Left lung (tissue), 4 donors: ENCODE measurements at regions not wholly inside any gene's neighbourhood (a gene's known extent, or its start where the extent isn't known, plus 50 kb on each side); places are given as distances from the start of the nearest gene placed in this dataset.

Experiments
- ATAC-seq: fragments of 200-7000 bp; cut with Tn5 transposase; one replicate; pipeline ENCODE4 v1.9.1; 2020; ENCODE audit warnings: moderate library complexity
- DNase-seq, 4 donors: peaks; one replicate each; pipeline ENCODE4 v3.0.0-alpha.2; 2013 to 2020
- H3K27ac ChIP-seq, 2 donors: fragments of 200-600 bp; sonication (generic) in 1 of 2; one replicate each; pipeline versions ENCODE4 v1.5.0 to v1.8.0; 2020 to 2021
- H3K27me3 ChIP-seq, 2 donors: fragments of 200-600 bp; sonication (generic) in 1 of 2; one replicate each; pipeline versions ENCODE4 v1.5.0 to v1.8.0; 2020 to 2021
- H3K36me3 ChIP-seq, 2 donors: fragments of 200-600 bp; sonication (generic) in 1 of 2; one replicate each; pipeline versions ENCODE4 v1.5.0 to v1.8.0; 2020 to 2021
- H3K4me1 ChIP-seq, 2 donors: fragments of 200-600 bp; one replicate each; pipeline ENCODE4 v1.8.0; 2021
- H3K4me3 ChIP-seq, 2 donors: fragments of 200-600 bp; sonication (generic) in 1 of 2; one replicate each; pipeline versions ENCODE4 v1.5.0 to v1.8.0; 2020 to 2021; ENCODE audit warnings: mild to moderate bottlenecking in 1 of 2
- H3K9me3 ChIP-seq, 2 donors: fragments of 200-600 bp; sonication (generic) in 1 of 2; one replicate each; pipeline versions ENCODE4 v1.5.0 to v1.8.0; 2020 to 2021
- CTCF ChIP-seq, 2 donors: fragments of 200-600 bp; sonication (generic) in 1 of 2; IDR thresholded peaks; one replicate each; pipeline versions ENCODE4 v1.5.0 to v1.8.0; 2021; ENCODE audit warnings: antibody characterized with exemption in 2 of 2
- intact Hi-C, 2 donors: fragments of 100-400 bp; cut with DNase I; formaldehyde crosslinking; loops; one replicate each; pipeline versions ENCODE4 v1.11.2 to v1.14.2; 2022
- donor health status: DM: no; HTN: yes; CAD: no.
- donor health status: DM: no; HTN: no; CAD: no.

DNA sequence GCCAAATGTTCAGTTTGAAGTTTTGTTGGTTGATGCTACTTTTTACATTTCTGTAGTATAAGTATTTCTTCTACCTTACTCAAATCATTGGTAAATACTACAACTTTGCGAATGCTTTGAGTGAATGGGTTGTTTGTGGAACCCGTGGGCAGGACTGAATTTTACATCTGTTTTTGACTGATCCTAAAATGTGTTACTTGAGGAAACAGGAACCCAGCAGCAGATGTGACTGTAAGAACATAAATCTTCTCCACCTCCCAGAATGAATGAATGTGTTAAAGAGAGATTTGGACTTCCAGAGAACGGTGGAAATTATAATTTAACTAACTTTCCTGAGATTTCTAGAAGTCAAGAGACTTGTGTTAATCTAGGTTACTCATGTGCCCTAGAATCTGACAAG lies 728.5 kb upstream of the MARCKS start:
- H3K9me3 ChIP-seq = no peaks in the 10 kb centered on the region
- H3K27me3 ChIP-seq = no peaks in the 10 kb centered on the region
- intact Hi-C loops = no loop called here
- no peaks in the 10 kb centered on the region for H3K36me3 ChIP-seq
- H3K4me1 ChIP-seq = no peaks in the 10 kb centered on the region
- DNase-seq (no peak), ATAC-seq (no peak)
- no peak overlapping the region for H3K4me3 ChIP-seq
- TF ChIP-seq CTCF (IDR thresholded peaks at IDR 0.05) = no peak
- no peak overlapping the region for H3K27ac ChIP-seq

GRCh38 chr6:113129991-113130390 lies 727.2 kb upstream of the MARCKS start:
- intact Hi-C loops = no loop called here
- H3K27ac ChIP-seq = no peak overlapping the region
- ATAC-seq (no peak), DNase-seq (no peak)
- no peak for TF ChIP-seq CTCF (IDR thresholded peaks at IDR 0.05)
- H3K27me3 ChIP-seq = no peaks in the 10 kb centered on the region
- no peak overlapping the region for H3K4me3 ChIP-seq
- H3K36me3 ChIP-seq = no peaks in the 10 kb centered on the region
- no peaks in the 10 kb centered on the region for H3K4me1 ChIP-seq
- no peaks in the 10 kb centered on the region for H3K9me3 ChIP-seq

GRCh38 chr6:113137426-113137825 lies 719.7 kb upstream of the MARCKS start:
- ATAC-seq (peak; percentile 34), DNase-seq (peak in 3 of 4 donors; percentile 21 to 39 (median 32))
- intact Hi-C loops = no loop called here
- no peaks in the 10 kb centered on the region for H3K36me3 ChIP-seq
- no peaks in the 10 kb centered on the region for H3K27me3 ChIP-seq
- H3K27ac ChIP-seq = no peak overlapping the region
- H3K4me1 ChIP-seq = peaks cover 0 to 2% of the 10 kb centered on the region in 2 donors
- no peak overlapping the region for H3K4me3 ChIP-seq
- no peak for TF ChIP-seq CTCF (IDR thresholded peaks at IDR 0.05)
- H3K9me3 ChIP-seq = no peaks in the 10 kb centered on the region

GRCh38 chr6:113140721-113141120 lies 716.4 kb upstream of the MARCKS start:
- no peak for DNase-seq
- TF ChIP-seq CTCF (IDR thresholded peaks at IDR 0.05) = no peak
- Histone ChIP-seq H3K4me1 (peaks cover 0 to 2% of the 10 kb centered on the region in 2 donors), H3K9me3 (no peaks in the 10 kb centered on the region), H3K36me3 (no peaks in the 10 kb centered on the region), H3K27me3 (no peaks in the 10 kb centered on the region), H3K4me3 (no peak overlapping the region), H3K27ac (no peak overlapping the region)
- intact Hi-C loops = no loop called here
- no peak for ATAC-seq

DNA sequence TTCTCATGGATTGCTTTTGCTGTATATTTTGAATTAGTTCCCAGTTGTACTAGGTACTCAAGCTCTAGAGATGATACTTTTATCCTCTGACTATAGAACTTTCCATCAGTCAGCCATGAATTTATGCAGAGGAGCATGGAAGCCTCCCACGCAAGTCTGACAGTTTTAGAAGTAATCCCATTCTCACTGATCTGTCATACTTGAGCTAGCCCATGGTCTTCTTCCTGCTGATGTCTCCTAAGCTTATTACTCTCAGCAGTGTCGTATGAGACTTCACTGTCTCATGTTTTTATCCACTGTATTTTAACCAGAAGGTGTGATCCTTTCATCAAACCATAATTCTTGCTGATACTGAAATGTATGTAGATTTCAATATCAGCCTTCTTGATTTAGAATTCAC lies 715.2 kb upstream of the MARCKS start:
- no peak overlapping the region for H3K27ac ChIP-seq
- intact Hi-C loops = no loop called here
- no peak for DNase-seq
- no peaks in the 10 kb centered on the region for H3K36me3 ChIP-seq
- H3K9me3 ChIP-seq = no peaks in the 10 kb centered on the region
- TF ChIP-seq CTCF (IDR thresholded peaks at IDR 0.05) = no peak
- H3K27me3 ChIP-seq = no peaks in the 10 kb centered on the region
- H3K4me1 ChIP-seq = peaks cover 0 to 2% of the 10 kb centered on the region in 2 donors
- H3K4me3 ChIP-seq = no peak overlapping the region
- ATAC-seq = no peak
